ENCODE measurements at regions not wholly inside any gene's neighbourhood (a gene's known extent, or its start where the extent isn't known, plus 50 kb on each side); places are given as distances from the start of the nearest gene placed in this dataset.
"Not testable (repeated sequence)": the region's sequence is repeated elsewhere in the genome, so short reads cannot be mapped to it uniquely, and the experiment has no call there.

DNA sequence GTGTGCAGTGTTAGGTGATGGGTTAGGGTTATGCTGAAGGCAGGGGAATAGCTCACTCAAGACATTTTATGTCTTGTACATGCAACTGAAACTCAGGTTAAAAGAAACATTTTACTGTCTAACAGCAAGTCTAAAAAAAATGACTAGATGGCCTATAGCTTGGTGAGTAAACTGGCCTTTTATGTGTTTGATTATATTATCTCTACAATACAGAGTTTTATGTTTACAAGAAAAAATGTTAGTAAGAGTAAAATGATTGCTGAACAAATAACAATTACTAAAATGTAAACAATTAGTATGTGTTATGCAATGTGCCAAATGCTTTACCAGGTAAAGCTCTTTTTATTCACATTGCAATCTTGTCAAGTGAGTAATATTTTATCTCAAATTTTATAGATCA lies 1039.6 kb downstream of the ROBO2 start:
- no peak for DNase-seq (ENCODE audit: low read depth in 2 of 2)

DNA sequence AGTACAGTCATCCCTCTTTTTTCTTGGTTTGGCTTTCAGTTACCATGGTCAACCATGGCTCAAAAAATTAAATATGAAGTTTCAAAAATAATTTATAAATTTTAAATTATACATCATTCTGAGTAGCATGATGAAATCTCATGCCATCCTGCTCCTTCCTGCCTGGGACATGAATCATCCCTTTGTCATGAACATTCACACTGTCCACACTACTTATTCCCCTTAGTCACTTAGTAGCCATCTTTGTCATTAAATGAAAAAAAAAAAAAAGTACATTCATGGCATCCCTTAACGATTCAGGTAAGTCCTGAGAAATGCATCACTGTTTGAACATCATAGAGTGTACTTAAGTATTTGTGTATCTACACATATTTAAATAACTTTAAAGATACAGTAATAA lies 1046.3 kb downstream of the ROBO2 start:
- DNase-seq (ENCODE audit: low read depth in 2 of 2) = no peak

GRCh38 chr3:78087134-78087533 lies 1047.2 kb downstream of the ROBO2 start:
- DNase-seq (ENCODE audit: low read depth in 2 of 2) = no peak

GRCh38 chr3:78088006-78088405 lies 1048.1 kb downstream of the ROBO2 start:
- no peak for DNase-seq (ENCODE audit: low read depth in 2 of 2)

GRCh38 chr3:78090382-78090781 lies 1050.5 kb downstream of the ROBO2 start:
- no peak for DNase-seq (ENCODE audit: low read depth in 2 of 2)

DNA sequence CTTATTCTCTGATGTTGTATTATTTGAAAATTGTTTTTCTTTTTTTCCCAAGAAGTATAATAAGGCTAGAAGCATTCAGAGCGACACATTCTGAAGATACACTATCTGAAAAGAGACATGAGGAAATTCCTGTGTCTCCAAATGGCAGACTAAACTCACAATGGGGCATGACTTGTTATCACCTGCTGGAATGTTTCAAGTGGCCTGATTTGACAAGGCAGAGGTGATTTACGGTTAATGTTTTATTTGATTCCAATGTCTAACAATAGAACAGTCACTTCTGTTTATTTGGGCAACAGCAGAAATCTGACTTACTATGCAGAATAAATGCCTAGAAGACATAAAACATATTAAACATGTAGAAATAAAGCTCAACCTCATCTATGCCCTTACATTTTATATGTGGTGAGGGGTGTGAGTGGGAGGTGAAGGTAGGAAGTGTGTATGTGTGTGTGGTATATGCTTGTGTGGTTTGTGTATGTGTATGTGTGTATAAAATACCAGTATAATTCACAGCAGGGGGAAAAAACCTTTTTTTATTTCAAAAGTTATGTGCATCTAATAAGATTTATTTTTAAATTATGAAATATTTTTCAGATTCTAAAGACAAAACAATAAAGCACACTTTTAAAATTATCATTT lies 1051.7 kb downstream of the ROBO2 start:
- no peak for DNase-seq (ENCODE audit: low read depth in 2 of 2)

DNA sequence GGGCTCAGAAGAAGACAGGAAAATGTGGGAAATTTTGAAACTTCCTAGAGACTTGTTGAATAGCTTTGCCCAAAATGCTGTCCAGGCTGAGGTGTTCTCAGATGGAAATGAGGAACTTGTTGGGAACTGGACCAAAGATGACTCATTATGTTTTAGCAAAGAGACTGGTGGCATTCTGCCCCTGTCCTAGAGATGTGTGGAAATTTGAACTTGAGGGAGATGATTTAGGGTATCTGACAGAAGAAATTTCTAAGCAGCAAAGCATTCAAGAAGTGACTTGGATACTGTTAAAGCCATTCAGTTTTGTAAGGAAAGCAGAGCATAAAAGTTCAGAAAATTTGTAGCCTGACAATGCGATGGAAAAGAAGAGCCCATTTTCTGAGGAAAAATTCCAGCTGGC lies 1052.7 kb downstream of the ROBO2 start:
- DNase-seq (ENCODE audit: low read depth in 2 of 2) = not testable (repeated sequence)

DNA sequence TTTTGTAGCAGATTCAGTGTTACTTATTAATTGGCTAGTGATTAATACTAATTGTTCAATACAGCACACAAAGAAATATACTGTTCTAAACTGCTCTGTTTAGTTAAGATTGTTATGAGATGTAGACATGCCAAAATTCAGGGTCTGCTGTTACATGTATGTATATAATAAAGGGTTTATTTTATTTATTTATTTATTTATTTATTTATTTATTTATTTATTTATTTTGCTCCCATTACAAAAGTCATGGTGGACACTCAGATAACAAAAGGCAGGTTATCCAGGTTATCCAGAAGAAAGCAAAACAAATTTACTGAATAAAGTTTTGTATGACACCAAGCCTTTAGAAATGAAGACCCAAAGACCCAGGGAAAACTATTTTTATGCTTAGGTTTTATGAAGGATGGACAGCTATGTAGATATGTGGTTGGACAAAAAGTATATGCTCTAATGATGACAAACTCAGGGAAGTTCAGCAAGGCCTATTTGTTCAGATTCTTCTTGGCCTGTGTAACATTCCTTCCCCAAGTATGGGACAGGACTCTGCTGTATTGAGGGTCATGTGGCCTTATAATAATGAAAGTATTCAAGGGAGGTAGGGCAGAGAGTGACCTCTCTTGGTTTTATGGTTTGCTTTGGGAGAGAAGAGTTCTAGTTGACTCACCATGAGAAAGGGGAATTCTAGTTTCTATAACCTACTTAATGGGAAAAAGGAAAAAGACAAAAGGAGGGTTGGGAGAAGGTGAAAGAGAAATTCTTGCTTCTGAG lies 1056.8 kb downstream of the ROBO2 start:
- DNase-seq (ENCODE audit: low read depth in 2 of 2) = no peak

DNA sequence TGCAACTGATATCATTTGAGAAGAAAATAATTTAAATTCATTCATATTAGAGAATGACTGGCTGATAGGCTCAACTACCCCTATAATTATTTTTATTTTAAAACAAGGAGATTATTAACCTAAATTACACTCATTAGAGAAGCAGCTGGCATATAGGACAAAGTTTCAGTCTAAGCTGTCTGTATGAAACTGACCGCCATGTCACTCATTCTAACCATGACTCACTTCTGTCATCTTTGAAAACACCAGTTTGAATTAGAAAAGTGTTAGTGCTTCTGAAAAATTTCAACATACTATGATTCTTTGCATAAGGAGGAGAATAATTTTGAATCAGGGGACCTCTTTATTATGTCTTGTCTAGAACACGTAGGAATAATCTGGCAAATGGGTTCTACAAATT lies 1058.5 kb downstream of the ROBO2 start:
- DNase-seq (ENCODE audit: low read depth in 2 of 2) = no peak

DNA sequence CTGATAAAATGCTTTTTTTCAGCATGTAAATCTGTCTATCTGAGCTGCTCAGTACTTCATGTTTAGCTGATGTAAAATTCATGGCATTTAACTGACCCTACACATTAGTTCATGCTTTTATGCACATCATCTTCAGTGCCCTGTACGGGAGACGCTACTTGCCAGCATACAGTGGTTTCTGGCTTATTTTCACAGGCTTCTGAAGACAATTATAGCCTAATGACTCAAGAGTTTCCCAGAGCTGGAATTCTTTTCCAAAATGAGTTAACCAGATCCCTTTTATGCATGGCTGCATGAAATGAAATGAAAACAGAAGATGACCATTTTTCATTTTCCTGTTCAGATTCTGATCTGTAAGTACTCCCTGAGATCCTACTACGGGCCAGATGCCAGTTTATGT lies 1061.5 kb downstream of the ROBO2 start:
- peak; percentile 79 for DNase-seq (ENCODE audit: low read depth in 2 of 2)

DNA sequence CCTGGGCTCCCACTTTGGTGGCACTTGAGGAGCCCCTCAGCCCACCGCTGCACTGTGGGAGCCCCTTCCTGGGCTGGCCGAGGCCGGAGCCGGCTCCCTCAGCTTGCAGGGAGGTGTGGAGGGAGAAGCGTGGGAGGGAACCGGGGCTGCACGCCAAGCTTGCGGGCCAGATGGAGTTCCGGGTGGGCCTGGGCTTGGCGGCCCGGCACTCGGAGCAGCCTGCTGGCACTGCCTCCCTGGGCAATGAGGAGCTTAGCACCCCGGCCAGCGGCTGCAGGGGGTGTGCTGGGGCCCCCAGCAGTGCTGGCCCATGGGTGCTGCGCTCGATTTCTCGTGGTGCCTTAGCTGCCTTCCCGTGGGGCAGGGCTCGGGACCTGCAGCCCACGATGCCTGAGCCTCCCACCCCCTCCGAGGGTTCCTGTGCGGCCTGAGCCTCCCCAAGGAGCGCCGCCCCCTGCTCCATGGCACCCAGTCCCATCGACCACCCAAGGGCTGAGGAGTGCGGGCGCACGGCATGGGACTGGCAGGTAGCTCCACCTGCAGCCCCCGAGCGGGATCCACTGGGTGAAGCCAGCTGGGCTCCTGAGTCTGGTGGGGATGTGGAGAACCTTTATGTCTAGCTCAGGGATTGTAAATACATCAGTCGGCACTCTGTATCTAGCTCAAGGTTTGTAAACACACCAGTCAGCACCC lies 1068.5 kb downstream of the ROBO2 start:
- not testable (repeated sequence) for DNase-seq (ENCODE audit: low read depth in 2 of 2)

GRCh38 chr3:78112291-78113010 lies 1072.6 kb downstream of the ROBO2 start:
- no peak for DNase-seq (ENCODE audit: low read depth in 2 of 2)

DNA sequence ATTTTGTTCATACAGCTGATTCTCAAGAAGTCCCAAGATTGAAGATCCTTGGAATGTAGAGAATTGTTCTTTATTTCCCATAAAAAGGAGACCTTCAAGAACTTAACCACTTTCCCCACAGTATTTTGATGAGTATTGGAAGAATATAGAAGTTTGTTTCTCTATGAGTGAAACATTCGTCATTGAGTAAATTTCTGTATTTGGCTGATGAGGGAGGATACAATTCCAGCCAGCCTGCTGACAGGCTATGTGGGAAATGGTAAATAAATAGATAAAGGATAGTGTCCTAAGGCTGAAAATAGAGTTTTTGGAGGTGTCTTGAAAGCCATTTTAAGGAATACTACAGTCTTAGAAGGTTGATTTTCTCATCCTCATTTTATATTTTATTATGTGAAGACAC lies 1076.1 kb downstream of the ROBO2 start:
- DNase-seq (ENCODE audit: low read depth in 2 of 2) = no peak

GRCh38 chr3:78116874-78117273 lies 1077.0 kb downstream of the ROBO2 start:
- DNase-seq (ENCODE audit: low read depth in 2 of 2) = no peak

- no peak for DNase-seq (ENCODE audit: low read depth in 2 of 2)
These were observed 1083.2 kb downstream of the ROBO2 start for GRCh38 chr3:78123058-78123457.

GRCh38 chr3:78129707-78130106 lies 1089.8 kb downstream of the ROBO2 start:
- DNase-seq (ENCODE audit: low read depth in 2 of 2) = no peak

- no peak for DNase-seq (ENCODE audit: low read depth in 2 of 2)
These were observed 1090.9 kb downstream of the ROBO2 start for GRCh38 chr3:78130741-78131290.

DNA sequence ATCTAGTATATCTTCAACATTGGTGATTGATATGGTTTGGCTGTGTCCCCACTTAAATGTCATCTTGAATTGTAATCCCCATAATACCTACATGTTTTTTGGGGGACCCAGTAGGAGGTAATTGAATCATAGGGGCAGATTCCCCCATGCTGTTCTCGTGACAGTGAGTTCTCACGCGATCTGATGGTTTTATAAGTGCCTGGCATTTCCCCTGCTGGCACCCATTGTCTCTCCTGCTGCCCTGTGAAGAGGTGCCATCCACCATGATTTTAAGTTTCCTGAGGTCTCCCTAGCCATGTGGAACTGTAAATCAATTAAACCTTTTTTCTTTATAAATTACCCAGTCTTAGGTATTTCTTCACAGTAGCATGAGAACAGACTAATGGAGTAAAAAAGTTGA lies 1094.6 kb downstream of the ROBO2 start:
- DNase-seq (ENCODE audit: low read depth in 2 of 2) = no peak

DNA sequence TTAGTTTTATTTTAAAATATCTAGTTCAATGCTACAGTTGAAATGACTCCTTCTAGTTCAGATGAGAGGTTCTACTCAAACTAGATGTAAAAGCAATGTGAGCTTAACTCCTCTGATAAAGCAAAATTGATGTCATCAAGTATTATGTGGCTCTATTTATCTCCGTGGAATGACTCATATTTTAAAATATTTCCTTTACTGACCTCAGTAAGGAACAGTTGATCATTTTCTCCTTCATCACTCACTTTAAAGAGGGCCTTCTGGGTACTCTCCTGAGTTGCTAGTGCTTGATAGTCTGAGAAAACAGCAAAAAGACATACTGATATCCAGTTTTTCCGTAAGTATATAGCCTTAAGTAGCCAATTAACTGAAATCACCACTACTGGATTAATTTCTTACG lies 1099.3 kb downstream of the ROBO2 start:
- DNase-seq (ENCODE audit: low read depth in 2 of 2) = peak; percentile 40 to 44

GRCh38 chr3:78140274-78140673 lies 1100.4 kb downstream of the ROBO2 start:
- no peak for DNase-seq (ENCODE audit: low read depth in 2 of 2)

DNA sequence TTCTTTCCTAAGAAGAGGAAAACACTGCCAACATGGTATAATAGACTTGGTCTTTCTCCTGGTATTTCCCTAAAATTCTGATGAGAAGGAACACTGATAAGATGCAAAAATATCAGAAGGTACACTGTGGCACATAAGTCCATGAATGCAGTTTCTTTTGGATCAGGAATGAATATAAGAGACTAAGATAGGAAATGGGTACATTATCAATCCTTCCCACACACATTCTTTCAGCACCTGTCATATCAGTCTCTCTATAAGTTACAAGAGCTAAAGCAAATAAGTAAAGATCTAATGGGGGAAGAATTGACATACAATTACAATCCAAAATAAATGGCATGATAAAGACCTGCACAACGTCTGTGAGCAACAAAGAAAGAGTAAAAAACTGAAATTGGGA lies 1101.0 kb downstream of the ROBO2 start:
- no peak for DNase-seq (ENCODE audit: low read depth in 2 of 2)

GRCh38 chr3:78141269-78141668 lies 1101.4 kb downstream of the ROBO2 start:
- DNase-seq (ENCODE audit: low read depth in 2 of 2) = no peak

All from fibroblast of skin of left quadriceps (primary cell).